GM18909 (cell line): ENCODE measurements at regions not wholly inside any gene's neighbourhood (a gene's known extent, or its start where the extent isn't known, plus 50 kb on each side); places are given as distances from the start of the nearest gene placed in this dataset.
"Not testable (repeated sequence)": the region's sequence is repeated elsewhere in the genome, so short reads cannot be mapped to it uniquely, and the experiment has no call there.

Source experiments
- ATAC-seq: cut with Tn5 transposase; IDR thresholded peaks from one replicate; pipeline ENCODE4 v1.9.1; 2021; ENCODE audit warnings: mild to moderate bottlenecking; ENCODE audit not compliant: unreplicated experiment, poor library complexity

- ATAC-seq = not testable (repeated sequence)
Observed at GRCh38 chr14:105600195-105600938, 74.0 kb downstream of the TMEM121 start.

DNA sequence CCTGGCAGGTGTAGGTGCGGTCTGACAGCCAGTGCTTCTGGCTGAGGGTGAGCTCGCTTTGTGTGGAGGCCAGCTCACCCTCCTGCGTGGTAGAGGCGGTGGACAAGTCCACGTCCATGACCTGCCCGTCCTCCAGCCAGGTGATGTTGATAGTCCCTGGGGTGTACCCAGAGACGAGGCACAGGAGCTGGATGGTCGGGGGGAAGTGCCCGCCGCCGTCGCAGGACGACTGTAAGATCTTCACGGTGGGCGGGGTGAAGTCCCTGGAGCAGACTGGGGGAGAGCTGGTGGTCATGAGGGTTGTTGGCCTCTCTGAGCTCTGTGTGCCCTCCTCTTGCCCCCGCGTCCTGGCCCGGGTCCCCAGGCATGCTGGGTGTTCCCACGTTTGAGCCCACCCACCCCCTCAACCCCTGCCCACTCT lies 74.6 kb downstream of the TMEM121 start:
- no peak for ATAC-seq

DNA sequence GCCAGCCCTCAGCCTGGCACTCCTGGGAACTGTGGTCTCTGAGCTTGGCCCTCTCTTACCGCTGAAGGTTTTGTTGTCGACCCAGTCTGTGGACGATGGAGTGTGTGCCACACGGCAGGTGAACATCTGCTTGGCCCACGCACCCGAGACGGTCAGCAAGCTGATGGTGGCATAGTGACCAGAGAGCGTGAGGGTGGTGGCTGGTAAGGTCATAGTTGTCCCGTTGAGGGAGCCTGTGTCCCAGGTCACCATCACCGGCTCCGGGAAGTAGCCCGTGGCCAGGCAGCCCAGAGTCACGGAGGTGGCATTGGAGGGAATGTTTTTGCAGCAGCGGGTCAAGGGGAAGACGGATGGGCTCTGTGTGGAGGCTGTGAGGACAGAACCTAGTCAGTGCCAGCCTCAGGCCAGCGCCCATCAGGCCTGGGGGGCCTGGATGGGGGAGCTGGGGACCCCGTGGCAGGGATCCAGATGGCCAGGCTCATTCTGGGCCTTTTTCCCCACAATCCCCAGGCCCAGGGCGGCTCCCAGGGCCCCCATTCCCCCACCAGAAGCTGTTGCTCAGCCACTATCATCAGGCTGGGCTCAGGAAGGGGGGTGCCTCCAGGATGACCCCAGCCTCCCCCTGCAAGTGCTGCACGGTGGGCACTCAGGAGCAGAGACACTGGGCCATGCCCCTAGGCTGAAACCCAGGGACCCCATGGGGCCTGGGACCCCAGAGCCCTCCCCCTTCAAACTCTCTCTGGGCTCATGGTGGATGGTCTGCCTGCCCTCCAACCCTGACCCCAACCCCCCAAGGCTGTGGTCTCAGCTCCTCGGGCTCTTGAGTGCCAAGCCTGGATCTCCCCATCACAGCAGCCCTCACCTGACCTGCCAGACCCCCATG lies 75.2 kb downstream of the TMEM121 start:
- ATAC-seq = no peak

DNA sequence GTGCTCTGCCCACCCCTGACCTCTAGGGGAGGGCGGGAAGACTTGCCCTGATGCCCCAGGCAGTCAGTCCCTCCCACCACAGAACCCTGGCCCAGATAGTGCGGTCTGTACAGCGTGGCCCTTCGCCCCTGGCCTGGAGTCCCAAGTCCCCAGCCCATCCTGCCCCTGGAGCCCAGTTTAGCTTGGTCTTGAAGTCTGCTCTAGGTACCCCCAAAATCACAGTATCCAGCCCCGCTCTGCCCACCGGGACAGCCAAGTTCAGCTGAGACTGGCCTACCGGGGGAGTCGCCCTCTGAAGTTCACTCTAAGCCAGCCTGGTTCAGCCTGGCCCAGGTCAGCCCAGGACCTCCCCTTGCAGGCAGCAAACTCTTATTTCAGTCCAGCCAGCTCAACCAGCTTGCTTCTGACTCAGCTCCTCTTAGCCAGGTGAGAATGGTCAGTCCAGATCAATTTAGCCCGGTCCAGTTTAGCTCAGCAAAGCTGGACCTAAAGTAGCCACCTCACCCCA lies 75.9 kb downstream of the TMEM121 start:
- no peak for ATAC-seq

GRCh38 chr14:105602799-105603793 lies 76.7 kb downstream of the TMEM121 start:
- no peak for ATAC-seq

DNA sequence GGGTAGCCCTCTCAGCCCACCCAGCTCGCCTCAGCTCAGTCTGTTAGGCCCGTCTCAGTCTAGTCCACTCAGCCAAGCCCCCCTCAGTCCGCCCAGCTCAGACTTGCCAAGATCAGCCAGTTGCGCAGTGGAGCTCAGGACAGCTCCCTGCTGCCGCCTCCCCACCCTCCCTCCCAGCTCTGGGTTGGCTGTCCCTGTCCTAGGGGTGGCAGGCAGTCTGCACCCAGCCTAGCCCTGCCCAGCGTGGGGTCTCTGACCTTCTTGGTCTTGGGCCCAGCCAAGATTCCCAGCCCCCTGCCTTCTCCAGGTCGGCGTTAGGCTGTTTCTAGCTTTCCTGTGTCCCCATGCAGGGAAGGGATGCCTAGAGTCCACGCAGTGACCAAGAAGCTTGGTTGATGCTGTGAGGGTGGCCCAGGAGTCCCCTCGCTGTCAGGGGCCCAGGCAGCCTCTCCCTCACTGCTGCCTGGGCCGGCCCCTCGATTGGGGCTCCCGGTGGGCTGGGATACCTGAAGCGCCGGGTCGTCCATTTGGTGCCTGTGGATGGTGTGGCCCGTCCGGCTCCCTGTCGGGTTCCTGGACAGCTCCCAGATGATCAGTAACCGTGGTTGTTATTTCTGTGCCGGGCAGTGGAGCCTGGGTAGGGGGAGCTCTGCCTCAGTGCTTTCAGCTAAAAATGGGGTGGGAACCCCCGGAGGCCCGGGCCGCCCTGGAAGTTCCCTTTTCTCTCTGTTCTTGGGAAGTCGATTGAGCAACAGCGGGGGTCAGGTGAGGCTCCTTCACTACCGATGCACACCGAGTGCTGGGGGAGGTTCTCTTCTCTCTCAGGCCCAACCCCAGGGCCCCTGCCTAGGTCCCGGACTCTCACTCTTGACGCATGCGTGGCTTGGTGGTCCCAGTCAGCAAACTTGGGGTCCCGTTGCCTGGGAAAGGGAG lies 78.4 kb downstream of the TMEM121 start:
- ATAC-seq = not testable (repeated sequence)

DNA sequence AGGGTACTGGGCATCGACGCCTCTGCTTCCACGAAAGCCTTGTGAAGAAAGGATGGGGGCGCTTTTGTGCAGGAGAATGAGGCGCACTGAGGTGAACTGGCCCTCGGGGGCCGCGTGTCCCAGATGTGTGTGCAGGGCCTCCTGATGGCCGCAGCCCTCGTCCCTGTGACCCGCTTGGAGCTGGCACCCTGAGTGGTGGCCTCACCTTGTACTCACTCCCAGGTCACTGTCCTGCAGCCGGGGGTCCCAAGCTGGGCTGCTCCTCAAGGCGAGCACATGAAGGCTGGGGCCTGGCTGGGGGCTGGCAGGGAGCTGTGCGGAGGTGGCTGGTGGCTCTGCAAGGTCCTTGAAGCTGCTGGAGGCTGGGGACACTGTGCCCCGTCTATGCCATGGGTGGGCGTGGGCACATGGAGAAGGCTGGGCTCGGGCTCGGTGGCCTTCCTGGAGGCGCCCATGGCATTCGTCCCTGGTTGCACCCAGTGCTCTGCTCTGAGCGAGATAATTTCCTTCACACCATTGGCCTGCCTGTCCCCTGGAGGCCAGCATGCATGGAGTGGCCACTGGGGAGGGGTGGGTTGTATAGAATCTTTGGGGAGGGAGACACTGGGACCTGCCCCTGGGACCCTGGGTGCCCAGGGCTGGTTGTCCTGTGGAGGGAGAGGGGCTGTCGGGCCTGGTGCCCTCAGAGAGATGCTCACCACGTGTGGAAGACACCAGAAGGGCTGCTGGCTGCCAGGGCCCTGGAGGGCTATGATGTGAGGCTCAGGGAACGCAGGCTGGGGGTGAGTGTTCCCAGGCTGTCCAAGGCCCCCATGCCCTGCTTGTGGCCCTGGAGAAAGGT lies 79.3 kb downstream of the TMEM121 start:
- no peak for ATAC-seq

GRCh38 chr14:105606305-105606975 lies 80.1 kb downstream of the TMEM121 start:
- not testable (repeated sequence) for ATAC-seq

DNA sequence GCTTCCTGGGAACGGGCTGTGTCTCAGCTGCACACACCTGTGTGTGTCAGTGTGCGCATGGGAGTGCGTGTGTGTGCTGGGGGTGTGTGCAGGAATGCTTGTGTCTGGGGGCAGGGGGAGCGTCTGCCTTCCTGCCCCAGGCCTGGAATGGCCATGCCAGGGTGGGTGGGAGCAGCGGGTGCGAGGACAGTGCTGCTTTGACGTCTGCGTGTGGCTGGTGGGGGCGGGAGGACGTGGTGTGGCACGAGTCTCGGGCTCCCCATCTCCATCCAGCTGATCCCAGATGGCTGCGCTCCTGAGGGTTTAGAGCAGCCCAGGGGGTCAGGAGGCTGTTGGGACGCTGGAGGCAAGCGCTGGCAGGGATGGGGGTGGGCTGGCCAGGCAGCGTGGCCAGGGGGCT lies 80.6 kb downstream of the TMEM121 start:
- ATAC-seq = not testable (repeated sequence)

- ATAC-seq = not testable (repeated sequence)
Observed at GRCh38 chr14:105614987-105615386, 88.6 kb downstream of the TMEM121 start.

- ATAC-seq = not testable (repeated sequence)
Observed at GRCh38 chr14:105615986-105616801, 89.8 kb downstream of the TMEM121 start.

GRCh38 chr14:105616802-105617192 lies 90.4 kb downstream of the TMEM121 start:
- no peak for ATAC-seq

GRCh38 chr14:105617201-105617777 lies 90.9 kb downstream of the TMEM121 start:
- ATAC-seq = no peak

DNA sequence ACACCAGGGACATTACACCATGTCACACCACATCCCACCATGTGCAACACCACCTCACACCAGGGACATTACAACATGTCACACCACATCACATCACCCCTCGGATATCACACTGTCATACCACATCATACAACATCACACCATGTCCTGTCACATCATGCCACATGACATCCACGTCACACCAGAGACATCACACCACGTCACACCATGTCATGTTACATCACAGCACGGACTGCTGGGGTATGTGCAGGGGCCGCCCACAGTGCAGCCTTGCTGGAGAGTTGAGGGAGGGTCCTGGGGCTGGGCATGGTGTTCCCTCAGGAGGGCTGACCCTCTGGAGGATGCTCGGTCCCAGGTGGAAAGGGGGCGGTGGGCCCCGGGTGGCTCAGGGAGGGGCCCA lies 91.4 kb downstream of the TMEM121 start:
- not testable (repeated sequence) for ATAC-seq

GRCh38 chr14:105619324-105619723 lies 92.9 kb downstream of the TMEM121 start:
- ATAC-seq = not testable (repeated sequence)

GRCh38 chr14:105620178-105620864 lies 93.9 kb downstream of the TMEM121 start:
- not testable (repeated sequence) for ATAC-seq
